Hepatocyte (in vitro differentiated cells): ENCODE measurements at regions not wholly inside any gene's neighbourhood (a gene's known extent, or its start where the extent isn't known, plus 50 kb on each side); places are given as distances from the start of the nearest gene placed in this dataset.

ENCODE experiments used
- DNase-seq: peaks from one replicate; pipeline ENCODE4 v3.0.0-alpha.2; 2016; ENCODE audit warnings: low spot score
- H2AFZ ChIP-seq: fragments of 200-600 bp; sonication (generic); 2 replicates; pipeline ENCODE4 v1.6.0; 2016; ENCODE audit warnings: antibody characterized with exemption, mild to moderate bottlenecking
- H3K27ac ChIP-seq: fragments of 200-600 bp; sonication (generic); 2 replicates; pipeline ENCODE4 v1.5.1; 2016; ENCODE audit warnings: mild to moderate bottlenecking
- H3K27me3 ChIP-seq: fragments of 200-600 bp; sonication (generic); 2 replicates; pipeline ENCODE4 v1.6.1; 2016
- H3K36me3 ChIP-seq: fragments of 200-600 bp; sonication (generic); replicated peaks from 2 replicates; pipeline ENCODE4 v1.5.1; 2016; ENCODE audit warnings: low read depth; ENCODE audit not compliant: insufficient read depth
- H3K4me1 ChIP-seq: fragments of 200-600 bp; sonication (generic); 2 replicates; pipeline ENCODE4 v1.5.1; 2016; ENCODE audit warnings: mild to moderate bottlenecking, moderate library complexity; ENCODE audit not compliant: insufficient read depth
- H3K4me2 ChIP-seq: fragments of 200-600 bp; sonication (generic); 2 replicates; pipeline ENCODE4 v1.6.0; 2016
- H3K4me3 ChIP-seq: fragments of 200-600 bp; sonication (generic); 2 replicates; pipeline ENCODE4 v1.5.1; 2016; ENCODE audit warnings: mild to moderate bottlenecking
- H3K79me2 ChIP-seq: fragments of 200-600 bp; sonication (generic); 2 replicates; pipeline ENCODE4 v1.6.0; 2017; ENCODE audit warnings: mild to moderate bottlenecking
- H3K9me2 ChIP-seq: fragments of 200-600 bp; sonication (generic); replicated peaks from 2 replicates; pipeline ENCODE4 v1.6.0; 2017; ENCODE audit warnings: mild to moderate bottlenecking; ENCODE audit not compliant: insufficient read depth
- H3K9me3 ChIP-seq: fragments of 200-600 bp; sonication (generic); 2 replicates; pipeline ENCODE4 v1.5.1; 2016; ENCODE audit warnings: low read depth, mild to moderate bottlenecking
- H4K20me1 ChIP-seq: fragments of 200-600 bp; sonication (generic); 2 replicates; pipeline ENCODE4 v1.6.0; 2016; ENCODE audit warnings: mild to moderate bottlenecking; ENCODE audit not compliant: insufficient read depth, poor library complexity, severe bottlenecking
- EZH2 ChIP-seq: fragments of 200-600 bp; sonication (generic); IDR thresholded peaks from 2 replicates; pipeline ENCODE4 v1.6.1; 2016; ENCODE audit warnings: antibody characterized with exemption, mild to moderate bottlenecking, borderline replicate concordance
- EZH2phosphoT487 ChIP-seq: fragments of 200-600 bp; sonication (generic); IDR thresholded peaks from one replicate; pipeline ENCODE4 v1.6.1; 2018; ENCODE audit warnings: antibody characterized with exemption, mild to moderate bottlenecking, low read depth, moderate library complexity; ENCODE audit not compliant: unreplicated experiment, severe bottlenecking
- WGBS: methylation state at CpG from one replicate; pipeline ENCODE4 v1.1.6; 2016; ENCODE audit warnings: low lambda C conversion rate; ENCODE audit errors: missing lambda C conversion rate; 5-methylcytosine and 5-hydroxymethylcytosine counted together
- TF ChIP-seq, protein P1 (sequence below): fragments of 200-600 bp; sonication (generic); IDR thresholded peaks from 2 replicates; pipeline ENCODE4 v1.5.1; 2016; ENCODE audit warnings: antibody characterized with exemption, mild to moderate bottlenecking; ENCODE audit not compliant: poor library complexity

DNA sequence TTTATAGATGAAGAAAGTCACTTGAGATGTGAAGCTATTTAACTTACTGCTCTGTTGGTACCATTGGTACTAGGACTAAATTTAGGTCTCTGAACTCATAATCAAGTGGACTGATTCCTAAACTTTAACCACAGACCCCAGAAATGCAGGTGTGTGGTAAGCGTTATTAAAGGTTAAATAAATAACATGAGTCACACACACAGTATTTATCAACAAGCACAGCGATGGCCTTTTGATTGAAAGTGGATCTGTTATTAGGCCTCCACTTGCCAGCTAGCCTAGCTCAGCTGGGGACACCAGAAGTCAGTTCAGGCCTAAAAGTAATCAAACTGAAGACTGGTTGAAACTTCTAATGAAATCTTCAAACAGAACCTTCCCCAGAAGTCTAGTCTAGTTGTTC, 161.3 kb upstream of the DPP10 start:
- Histone ChIP-seq H3K79me2 (no peaks in the 10 kb centered on the region), H3K27me3 (no peaks in the 10 kb centered on the region), H4K20me1 (no peaks in the 10 kb centered on the region), H3K4me3 (no peak overlapping the region), H3K4me2 (no peak overlapping the region), H2AFZ (no peak overlapping the region), H3K4me1 (no peaks in the 10 kb centered on the region), H3K27ac (no peak overlapping the region), H3K9me2 (no peaks in the 10 kb centered on the region), H3K9me3 (no peaks in the 10 kb centered on the region), H3K36me3 (no peaks in the 10 kb centered on the region)
- no peak for TF ChIP-seq EZH2phosphoT487
- TF ChIP-seq, protein P1, sequence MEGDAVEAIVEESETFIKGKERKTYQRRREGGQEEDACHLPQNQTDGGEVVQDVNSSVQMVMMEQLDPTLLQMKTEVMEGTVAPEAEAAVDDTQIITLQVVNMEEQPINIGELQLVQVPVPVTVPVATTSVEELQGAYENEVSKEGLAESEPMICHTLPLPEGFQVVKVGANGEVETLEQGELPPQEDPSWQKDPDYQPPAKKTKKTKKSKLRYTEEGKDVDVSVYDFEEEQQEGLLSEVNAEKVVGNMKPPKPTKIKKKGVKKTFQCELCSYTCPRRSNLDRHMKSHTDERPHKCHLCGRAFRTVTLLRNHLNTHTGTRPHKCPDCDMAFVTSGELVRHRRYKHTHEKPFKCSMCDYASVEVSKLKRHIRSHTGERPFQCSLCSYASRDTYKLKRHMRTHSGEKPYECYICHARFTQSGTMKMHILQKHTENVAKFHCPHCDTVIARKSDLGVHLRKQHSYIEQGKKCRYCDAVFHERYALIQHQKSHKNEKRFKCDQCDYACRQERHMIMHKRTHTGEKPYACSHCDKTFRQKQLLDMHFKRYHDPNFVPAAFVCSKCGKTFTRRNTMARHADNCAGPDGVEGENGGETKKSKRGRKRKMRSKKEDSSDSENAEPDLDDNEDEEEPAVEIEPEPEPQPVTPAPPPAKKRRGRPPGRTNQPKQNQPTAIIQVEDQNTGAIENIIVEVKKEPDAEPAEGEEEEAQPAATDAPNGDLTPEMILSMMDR: no peak
- no peak for TF ChIP-seq EZH2
- whole genome bisulfite sequencing: 74% methylated on average over 2 of the region's 2 CpGs
- no peak for DNase-seq

DNA sequence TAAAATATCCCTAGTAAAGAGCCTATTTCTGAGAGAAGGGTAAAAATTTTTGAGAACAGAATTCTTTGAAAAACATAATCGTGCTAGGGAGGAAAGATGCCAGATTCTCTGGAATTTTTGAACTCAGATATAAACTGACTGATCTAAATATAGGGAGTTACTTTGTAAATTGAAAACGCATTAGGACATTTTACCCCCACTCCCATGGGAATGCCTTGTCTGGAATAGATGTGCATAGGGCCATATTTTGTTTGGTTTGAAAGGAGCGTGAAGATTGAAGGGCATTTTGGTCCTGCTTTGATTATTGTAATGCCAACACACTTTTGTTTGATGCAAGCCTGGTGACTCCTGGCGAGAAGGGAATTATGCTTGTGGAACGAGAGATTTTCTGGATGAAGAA, 158.7 kb upstream of the DPP10 start:
- no peak overlapping the region for H3K4me2 ChIP-seq
- no peaks in the 10 kb centered on the region for H3K79me2 ChIP-seq
- no peaks in the 10 kb centered on the region for H3K27me3 ChIP-seq
- H3K9me2 ChIP-seq: no peaks in the 10 kb centered on the region
- H3K36me3 ChIP-seq: no peaks in the 10 kb centered on the region
- H3K9me3 ChIP-seq: no peaks in the 10 kb centered on the region
- H2AFZ ChIP-seq: no peak overlapping the region
- no peak overlapping the region for H3K4me3 ChIP-seq
- no peaks in the 10 kb centered on the region for H3K4me1 ChIP-seq
- no peak for TF ChIP-seq EZH2phosphoT487
- TF ChIP-seq, protein P1: no peak
- TF ChIP-seq EZH2: no peak
- no peaks in the 10 kb centered on the region for H4K20me1 ChIP-seq
- no peak overlapping the region for H3K27ac ChIP-seq
- 91% methylated on average over 5 of the region's 5 CpGs for WGBS
- no peak for DNase-seq

DNA sequence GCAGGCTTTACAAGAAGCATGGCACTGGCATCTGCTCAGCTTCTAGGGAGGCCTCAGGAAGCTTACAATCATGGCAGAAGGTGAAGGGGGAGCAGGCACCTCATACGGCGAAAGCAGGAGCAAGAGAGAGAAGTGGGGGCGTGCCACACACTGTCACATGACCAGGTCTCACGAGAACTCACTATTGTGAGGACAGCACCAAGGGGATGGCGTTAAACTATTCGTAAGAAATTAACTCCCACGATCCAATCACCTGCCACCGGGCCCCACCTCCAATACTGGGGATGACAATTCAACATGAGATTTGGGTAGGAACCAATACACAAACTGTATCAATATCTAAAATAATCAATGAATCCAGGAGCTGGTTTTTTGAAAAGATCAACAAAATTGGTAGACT, 156.0 kb upstream of the DPP10 start:
- Histone ChIP-seq H3K36me3 (no peaks in the 10 kb centered on the region), H3K4me1 (no peaks in the 10 kb centered on the region), H2AFZ (no peak overlapping the region), H3K79me2 (no peaks in the 10 kb centered on the region), H3K4me2 (no peak overlapping the region), H3K9me3 (no peaks in the 10 kb centered on the region), H3K27me3 (no peaks in the 10 kb centered on the region), H3K27ac (no peak overlapping the region), H3K4me3 (no peak overlapping the region), H4K20me1 (no peaks in the 10 kb centered on the region), H3K9me2 (no peaks in the 10 kb centered on the region)
- 93% methylated on average over 8 of the region's 8 CpGs for WGBS
- TF ChIP-seq EZH2phosphoT487 (no peak), EZH2 (no peak)
- TF ChIP-seq, protein P1: no peak
- no peak for DNase-seq

DNA sequence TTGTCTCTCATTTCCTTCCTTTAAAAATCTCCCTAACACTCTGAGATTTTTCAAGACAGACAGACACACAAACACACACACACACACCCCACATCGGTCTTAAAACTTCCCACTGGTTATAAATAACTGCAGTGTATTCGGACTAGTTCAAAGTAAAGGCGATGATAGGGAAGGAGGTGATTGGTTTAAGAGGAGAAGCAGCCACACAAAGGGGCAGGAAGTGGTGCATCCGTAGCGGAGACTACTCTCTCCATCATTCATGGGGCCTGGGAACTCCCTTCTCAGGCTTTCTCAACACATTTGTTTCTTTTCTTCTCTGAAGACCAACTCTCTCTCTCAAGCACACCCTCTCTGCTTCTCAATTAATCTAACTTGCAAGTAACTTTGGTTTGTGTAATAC, 149.1 kb upstream of the DPP10 start:
- H2AFZ ChIP-seq: no peak overlapping the region
- H3K27ac ChIP-seq: no peak overlapping the region
- DNase-seq: no peak
- H3K36me3 ChIP-seq: no peaks in the 10 kb centered on the region
- H3K79me2 ChIP-seq: no peaks in the 10 kb centered on the region
- no peak overlapping the region for H3K4me3 ChIP-seq
- H3K27me3 ChIP-seq: no peaks in the 10 kb centered on the region
- TF ChIP-seq EZH2phosphoT487 (no peak), EZH2 (no peak)
- TF ChIP-seq, protein P1: no peak
- no peaks in the 10 kb centered on the region for H4K20me1 ChIP-seq
- no peak overlapping the region for H3K4me2 ChIP-seq
- H3K4me1 ChIP-seq: no peaks in the 10 kb centered on the region
- H3K9me3 ChIP-seq: no peaks in the 10 kb centered on the region
- no peaks in the 10 kb centered on the region for H3K9me2 ChIP-seq
- WGBS: 77% methylated on average over 5 of the region's 5 CpGs
